ENCODE measurements at regions not wholly inside any gene's neighbourhood (a gene's known extent, or its start where the extent isn't known, plus 50 kb on each side); places are given as distances from the start of the nearest gene placed in this dataset.
"Not testable (repeated sequence)": the region's sequence is repeated elsewhere in the genome, so short reads cannot be mapped to it uniquely, and the experiment has no call there.

DNA sequence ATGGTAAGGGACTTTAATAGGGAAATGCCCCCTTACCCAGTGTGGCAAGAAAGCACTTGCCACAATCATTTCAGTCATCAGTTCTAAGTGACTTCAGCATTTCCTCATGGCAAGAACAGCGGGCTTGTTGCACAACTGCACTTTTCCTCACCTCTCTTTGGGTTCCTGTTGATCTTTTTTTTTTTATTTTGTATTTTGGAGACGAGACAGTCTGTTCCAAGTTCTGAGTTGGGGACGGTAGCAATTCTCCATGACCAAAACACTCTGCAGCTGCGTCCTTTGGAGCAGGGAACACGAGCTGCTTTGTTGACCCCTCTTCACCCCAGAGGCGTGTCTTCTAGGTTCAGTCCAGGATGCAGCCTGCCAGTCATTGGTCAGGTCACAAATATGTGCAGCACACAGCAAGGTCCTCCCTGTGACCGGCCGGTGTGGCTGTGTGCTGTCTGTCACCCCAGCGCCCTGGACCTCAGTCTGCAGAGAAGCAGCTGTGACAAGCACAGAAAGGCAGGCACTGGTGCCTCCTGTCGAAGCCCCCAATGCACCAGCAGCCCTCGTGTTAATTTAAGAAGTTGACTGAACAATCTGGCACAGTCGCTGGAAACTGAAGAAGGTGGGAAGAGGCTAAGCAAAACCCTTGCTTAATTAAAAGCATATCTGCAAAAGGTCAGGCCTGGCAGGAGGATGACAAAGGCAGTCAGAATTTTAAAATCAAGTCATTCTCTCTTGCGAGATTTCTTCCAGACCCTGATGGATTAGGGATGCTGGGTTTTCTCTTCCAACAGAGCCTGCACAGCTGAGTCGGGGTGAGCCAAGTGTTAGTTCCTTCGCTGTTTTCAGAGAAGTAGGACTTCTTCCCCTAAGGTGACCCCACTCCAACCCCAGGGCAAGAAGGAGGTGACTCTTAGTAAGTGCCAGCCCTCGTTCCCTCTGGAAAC is 96.7 kb upstream of the COPS8 start:
- no peak for DNase-seq (ENCODE audit: low read depth in 2 of 2)

DNA sequence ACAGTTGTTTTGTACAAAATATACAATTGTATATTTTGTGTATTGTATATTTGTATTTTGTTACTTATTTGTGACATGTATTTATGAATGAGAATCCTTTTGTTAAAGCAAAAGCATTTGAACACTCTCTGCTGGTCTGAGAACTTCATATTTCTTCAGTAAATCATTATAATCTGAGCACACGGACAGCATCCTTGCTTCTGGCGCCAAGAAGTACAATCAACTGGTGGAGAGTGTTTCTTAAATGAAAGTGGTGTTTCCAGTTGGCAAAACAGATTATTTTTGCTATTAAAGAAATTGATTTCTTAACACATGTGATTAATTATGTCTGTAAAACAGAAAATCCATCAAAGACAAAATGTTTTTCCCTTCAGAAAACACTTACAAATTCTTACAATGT is 95.1 kb upstream of the COPS8 start:
- DNase-seq (ENCODE audit: low read depth in 2 of 2): no peak

DNA sequence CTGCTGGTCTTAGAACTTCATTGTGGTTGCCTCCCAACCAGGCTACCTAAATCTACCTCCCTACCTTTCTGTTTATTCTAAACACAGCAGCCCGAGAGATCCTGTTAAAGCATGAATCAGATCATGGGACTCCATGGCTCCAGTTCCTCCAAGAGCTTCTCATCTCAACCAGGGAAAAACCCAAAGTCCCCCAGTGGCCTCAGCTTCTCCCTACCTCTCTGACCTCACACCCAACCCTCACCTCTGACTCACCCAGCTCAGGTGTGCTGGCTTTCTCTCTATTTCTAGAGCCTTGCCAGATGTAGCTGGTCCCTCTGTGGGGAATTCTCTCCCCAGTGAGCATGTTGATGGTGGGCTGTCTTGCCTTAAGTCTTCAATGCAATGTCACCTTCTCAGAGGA is 93.8 kb upstream of the COPS8 start:
- no peak for DNase-seq (ENCODE audit: low read depth in 2 of 2)

DNA sequence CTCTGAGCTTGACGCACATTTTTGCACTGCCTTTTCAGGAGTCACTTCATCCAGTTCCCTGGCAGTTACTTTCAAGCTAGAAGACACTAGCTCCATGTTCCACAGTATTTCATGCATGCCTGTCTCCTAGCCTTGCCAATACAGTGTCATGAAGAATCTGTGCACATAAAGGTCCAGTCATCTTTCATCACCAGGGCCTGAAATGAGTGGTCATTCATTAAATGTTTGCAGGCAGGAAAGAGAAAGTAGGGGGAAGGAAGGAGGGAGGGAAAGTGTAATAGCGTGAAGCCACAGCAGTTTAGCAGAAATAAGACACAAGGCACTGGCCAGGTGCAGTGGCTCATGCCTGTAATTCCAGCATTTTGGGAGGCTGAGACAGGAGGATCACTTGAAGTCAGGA is 92.4 kb upstream of the COPS8 start:
- DNase-seq (ENCODE audit: low read depth in 2 of 2): no peak

DNA sequence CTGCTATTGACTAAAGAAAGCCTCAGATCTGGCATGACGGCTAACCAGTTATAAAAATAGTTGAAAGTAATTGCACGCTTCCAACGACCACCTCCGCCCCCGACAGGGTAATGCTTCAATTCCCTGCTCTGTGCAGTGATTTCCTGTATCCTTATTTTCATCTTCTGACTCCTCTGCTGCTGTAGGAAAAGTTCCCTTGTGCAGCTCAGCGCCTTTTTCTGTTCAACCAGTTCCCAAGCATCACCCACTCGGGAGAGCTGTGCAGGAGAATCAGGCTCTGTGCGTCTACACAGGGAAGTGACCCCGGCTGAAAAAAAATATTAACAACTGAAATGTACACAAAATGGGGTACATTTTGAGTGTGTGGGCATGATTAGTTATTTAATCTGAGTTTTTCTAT is 91.3 kb upstream of the COPS8 start:
- no peak for DNase-seq (ENCODE audit: low read depth in 2 of 2)

DNA sequence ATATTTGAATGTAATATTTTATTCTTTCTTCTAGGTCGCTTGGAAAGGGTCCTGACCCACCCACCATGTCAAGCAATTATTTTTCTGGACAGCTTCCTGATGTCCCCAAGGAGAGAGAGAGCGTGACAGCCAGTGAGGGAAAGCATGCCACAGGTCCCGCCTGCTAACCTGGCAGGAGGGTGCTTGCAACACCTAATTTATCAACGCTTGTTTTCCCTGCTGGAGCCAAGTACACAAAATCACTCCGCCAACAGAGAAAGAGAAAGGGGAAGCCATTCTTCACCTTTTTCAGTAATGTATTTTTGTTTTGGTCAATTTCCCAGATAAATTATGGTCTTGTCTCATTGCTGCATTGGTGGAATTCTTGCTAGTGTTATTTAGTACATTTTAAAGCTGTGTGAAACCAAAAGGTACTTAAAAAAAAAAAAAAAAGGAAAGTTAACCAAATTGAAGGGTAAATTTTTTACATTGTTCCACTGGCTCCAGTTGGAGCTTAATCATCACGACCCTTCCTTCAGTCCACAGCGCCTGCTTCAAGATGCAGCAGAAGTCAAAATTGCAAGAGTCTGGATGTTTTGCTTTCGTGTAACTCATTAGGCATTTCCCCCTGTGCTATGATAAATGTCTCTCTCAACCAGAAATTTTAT is 88.5 kb upstream of the COPS8 start:
- DNase-seq (ENCODE audit: low read depth in 2 of 2): no peak

DNA sequence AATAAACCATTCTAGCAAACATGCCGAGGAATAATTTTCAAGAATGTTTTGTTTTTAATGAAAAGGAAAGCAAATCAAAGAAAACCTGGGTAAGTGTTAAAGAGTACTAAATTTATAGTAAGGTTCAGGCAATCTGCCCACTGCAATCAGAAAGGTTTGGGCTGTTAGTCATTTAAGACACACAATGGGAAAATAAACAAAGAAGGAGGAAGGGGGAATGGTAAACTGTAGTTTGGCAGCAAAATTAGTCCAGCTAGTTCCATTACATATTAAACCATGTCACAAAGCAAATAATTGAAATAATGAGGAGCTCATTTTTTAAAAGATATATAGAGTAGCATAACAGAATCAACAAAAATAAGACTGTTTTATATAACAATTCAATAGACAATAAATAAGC is 87.5 kb upstream of the COPS8 start:
- DNase-seq (ENCODE audit: low read depth in 2 of 2): no peak

DNA sequence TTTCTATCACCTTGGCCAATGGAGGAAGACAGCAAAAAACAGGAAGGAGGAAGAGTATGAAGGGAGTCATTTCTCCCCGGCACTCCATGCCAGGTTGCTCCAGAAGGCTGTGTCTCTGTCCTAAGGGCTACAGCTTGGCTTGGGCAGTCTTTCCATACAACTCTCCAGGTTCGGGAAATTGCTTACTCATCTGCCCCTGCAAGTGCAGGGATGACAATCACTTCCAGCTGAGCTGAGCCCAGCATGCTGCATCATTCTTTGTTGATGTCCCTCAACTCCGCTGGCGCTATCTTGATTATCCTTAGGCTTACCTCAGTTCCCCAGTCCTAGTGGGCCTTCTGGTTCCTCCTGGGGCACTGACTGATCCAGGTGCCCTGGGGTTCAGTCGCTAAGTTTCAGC is 86.9 kb upstream of the COPS8 start:
- DNase-seq (ENCODE audit: low read depth in 2 of 2): no peak

DNA sequence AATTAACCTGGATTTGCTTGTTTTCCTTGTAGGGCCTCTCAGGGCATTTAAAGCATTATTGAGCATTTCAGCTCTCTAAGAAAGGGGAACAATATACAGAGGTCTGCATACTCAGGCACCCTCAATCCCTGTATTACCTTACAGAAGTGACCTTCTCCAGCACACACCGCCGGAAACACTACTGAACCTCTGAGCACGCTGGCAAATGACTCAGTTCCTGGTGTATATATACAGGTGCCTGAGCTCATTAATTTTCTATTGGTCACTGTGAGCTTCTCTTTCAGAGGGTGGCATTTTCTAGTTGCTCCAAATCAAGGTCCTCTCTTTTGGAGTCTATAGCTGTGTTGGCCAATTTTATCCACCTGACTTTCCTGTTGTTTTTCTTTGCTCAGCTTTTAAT is 85.2 kb upstream of the COPS8 start:
- DNase-seq (ENCODE audit: low read depth in 2 of 2): no peak

DNA sequence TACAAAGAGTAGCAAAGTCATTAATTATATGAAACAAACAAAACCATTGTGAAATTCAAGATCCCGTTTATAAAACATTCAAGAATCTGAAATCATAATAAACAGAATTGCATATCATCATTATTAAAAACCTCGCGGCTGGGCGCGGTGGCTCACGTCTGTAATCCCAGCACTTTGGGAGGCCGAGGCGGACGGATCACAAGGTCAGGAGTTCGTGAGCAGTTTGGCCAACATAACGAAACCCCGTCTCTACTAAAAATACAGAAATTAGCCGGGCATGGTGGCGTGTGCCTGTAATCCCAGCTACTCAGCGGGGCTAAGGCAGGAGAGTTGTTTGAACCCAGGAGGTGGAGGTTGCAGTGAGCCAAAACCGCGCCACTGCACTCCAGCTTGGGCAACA is 80.3 kb upstream of the COPS8 start:
- DNase-seq (ENCODE audit: low read depth in 2 of 2): not testable (repeated sequence)

DNA sequence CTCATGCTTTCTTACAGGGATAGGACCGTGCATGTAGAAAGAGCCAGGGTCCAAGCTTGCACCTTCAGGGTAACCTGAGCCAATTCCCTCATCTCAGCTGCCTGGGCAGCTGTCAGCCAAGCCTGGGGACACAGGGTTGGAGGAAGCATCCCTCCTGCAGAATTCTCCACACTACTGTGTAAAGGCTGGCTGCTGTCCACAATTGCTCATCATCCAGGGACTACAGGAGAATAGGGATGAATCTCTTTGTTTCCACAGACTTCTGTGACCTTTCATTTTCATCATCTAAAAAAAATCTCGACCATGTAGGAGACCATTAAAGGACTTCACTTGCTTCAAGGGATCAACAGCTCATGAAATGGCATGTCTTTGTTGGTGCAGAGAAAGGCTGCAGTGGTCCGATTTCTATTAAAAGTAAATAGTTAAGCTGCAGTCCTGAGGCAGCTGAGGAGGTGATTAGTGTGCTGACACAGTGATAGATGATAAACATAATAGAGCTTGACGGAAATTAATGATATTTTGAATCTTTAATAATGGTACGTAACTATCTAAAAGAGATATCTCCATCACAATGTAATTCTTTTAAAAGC is 74.4 kb upstream of the COPS8 start:
- no peak for DNase-seq (ENCODE audit: low read depth in 2 of 2)

DNA sequence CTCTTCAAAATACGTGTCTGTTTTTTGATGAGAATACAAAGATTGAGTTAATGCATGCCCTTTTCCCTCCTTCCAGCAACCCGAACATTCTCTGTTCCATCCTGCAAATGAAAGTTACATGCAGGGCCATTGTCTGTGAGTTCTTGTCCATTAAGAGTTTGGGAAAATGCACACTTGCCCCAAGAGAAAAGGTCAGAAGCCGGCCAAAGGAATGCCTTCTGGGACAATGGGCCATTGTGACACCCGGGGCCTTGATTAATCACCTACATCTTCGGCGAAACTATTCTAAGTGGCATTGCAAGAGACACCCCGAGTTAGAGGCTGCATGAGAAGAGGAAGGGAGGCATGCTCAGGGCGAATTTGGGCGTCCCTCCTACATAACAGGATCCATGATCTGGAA is 73.7 kb upstream of the COPS8 start:
- DNase-seq (ENCODE audit: low read depth in 2 of 2): no peak

DNA sequence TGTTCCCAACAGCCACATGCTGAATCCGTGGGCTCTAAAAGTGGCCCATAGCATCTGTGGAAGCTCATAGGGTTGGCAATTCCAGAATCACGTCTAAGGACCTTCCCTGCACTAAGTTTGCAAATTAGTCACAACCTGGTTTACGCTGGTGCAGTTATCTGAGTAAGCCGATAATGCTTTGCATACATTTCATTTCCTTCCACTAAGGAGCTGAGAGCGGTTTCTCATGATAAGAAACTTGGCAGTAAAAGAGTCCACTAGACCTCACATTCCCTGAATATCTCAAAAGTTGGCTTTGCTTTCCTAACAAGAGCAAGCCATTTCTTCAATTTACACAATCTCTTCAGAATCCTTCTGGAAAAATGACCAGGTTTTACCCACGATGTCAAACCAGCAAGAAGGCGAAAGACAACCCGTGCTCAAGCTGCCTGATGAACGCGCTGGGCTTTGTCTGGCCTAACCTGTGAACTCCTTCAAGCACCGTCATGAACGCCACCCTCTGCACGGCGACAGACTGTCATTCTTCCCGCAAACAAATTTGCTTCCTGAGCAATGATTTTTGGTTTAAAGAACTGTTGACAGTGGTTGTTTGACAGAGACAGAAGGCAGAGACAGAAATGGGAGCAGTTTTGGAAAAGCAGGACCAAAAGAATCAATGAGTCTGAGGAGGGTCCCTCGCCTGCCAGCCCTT is 73.0 kb upstream of the COPS8 start:
- DNase-seq (ENCODE audit: low read depth in 2 of 2): no peak

DNA sequence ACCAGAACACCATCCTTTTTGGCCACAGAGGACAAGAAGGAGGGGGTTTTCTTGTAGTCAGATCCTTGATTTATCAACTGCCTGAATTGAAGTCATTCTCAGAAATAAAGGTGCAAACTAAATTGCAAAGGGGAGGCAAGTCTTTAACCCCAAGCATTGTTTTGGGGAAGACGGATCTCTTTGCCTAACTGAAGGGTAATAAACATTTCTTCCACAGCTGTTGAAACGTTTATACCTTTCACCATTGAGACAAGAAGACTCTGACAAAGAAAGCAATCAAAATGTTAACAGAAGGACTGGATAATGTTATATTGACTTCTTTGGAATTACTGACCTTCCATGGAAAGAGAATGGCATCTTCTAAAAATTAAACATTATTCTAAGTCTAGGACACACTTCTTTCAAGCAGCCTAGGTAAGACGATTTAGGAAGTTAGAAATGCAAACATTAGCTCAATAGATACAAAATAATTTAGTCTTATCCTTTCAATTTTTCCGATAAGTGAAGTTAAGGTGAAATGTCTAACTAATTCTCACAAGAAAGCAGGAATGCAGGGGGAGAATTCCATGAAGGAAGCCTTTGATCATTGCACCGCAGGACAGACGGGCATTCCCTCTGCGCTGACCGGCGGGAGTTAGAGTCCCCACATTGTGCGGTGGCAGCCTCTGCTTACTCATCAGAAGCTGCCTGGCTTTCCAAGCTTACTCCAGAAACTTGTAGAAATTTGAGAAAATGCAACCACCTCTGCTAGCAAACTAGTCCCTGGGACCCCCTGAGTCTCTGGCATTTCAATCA is 69.4 kb upstream of the COPS8 start:
- DNase-seq (ENCODE audit: low read depth in 2 of 2): no peak

DNA sequence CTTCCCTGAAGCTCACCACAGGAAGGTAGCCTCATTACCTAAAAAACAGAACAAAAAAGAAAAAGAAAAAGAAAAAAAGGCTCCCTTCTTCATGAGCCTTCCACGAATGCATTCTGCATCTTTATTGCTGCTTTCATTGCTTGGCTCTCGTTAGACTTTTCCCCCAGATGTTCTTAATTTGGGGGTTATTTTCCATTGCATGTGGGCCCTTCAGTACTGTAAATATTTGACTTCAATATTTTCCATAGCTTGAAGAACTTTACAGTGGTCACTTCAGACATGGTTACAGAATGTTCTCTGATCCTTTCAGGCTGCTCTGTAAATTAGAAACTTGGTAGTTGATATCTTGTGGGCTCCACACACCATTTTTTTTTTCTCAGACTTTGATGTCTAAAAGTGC is 65.6 kb upstream of the COPS8 start:
- DNase-seq (ENCODE audit: low read depth in 2 of 2): no peak

DNA sequence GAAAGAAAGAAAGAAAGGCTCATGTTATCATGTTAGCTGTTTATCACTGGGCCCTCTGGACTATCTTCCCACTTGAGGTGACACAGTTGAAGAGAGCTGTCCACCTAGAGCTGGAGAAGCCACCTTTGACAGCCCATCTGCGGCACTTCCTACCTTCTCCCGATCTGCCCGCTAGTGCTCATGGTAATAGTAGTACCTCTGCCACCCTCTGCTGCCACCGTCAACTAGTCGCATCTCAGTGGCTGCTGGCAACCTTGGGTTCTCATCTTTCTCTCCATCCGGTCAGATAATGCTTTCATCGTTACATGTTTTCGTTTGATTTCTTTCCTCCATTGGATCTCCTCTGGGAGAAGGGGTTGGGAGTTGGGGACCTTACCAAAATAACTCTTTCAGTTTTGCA is 63.2 kb upstream of the COPS8 start:
- DNase-seq (ENCODE audit: low read depth in 2 of 2): no peak

DNA sequence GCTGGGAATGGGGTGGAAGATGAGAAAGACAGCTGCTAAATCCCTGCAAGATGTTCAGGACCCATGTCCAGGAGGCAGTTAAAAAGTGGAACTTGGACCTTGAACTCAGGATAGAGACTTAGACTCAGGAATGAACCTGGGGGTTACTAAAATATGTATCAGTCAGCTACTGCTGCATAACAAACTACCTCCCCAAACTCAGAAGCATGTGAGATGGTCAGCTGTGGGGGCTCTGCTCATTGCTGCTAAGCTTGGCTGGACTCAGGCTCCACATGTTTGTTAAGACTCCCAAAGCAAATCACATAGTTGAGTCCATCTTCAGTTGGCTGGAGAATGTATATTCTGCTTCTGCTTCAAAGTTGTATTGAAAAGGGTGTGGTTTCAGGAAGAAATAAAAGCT is 61.4 kb upstream of the COPS8 start:
- no peak for DNase-seq (ENCODE audit: low read depth in 2 of 2)

DNA sequence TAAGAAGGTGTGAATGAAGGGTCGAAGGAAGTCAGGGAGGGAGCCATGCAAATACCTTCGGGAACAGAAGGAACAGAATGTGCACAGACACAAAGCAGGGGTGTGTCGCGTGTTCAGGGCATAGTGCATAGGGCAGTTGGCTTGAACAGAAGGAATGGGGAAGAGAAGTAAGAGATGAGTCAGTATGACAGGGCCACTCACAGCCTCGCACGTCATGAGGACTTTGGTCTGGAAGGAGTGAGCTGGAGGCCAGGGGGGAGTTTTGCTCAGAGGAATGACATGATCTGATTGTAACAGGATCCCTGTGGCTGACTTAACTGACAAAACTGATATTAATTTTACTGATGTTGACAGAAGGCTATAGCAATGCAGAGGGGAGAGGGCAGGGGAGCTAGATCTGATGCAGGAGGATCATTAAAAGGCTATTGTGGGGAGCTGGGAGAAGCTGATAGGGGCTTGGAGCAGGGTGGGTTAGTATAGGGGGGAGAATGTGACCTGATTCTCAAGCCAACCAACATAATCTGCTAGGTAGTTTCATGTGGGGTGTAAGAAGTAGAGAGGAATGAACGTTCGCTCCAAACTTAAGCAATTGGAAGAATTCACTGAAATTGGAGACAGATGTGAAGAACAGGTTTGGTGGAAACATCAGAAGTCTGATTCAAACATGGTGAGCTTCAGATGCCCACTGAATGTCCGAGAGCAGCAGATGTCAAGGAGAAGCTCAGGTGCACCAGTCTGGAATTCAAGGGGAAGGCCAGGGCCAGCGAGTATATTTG is 60.4 kb upstream of the COPS8 start:
- no peak for DNase-seq (ENCODE audit: low read depth in 2 of 2)

DNA sequence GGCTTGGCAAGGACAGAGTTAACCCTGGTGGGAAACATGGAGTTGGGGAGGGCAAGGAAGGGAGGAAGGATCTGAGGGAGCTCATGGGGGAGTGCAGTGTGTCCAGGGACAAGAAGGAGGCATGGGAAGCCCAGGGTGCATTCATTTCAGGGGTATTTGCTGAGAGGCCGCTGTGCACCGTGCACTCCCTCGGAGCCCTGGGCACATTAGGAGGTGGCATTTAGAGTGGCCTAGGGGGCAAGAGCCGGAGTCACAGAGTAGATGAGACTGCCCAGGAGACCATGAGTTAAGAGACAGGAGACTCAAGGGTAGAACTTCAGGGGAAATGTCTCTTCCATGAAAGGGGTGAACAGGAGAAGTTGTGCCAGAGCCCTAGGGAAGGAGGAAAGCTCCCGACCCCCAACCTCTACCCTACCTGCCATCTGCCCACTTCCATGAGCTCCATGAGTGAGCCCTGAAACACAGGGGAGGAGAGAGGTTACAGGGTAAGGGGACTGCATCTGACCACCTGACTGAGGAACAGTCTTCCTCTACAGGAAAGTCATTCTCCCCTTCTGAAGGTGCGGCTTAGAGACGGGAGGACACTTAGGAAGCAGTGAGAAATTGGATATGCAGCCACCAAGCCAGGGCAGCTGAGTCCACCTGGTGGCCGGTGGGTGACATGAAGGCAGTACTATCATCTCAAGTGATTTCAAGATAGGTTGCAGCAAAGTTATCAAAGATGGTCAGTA is 58.5 kb upstream of the COPS8 start:
- DNase-seq (ENCODE audit: low read depth in 2 of 2): peak; percentile 8 to 13

DNA sequence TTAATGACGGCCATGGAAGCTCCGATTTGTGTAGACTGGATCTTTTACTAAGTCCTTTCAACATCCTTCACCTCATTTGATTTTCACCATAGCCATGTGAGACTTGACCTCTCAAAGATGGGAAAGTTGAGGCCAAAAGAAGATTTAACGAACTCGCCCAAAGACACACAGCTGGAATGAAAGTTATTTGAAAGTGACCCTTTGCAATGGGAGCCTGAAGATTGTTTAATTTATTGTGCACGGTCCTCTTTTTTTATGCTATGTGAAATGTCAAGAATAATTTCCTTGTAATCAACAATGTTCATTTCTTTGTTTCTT is 58.0 kb upstream of the COPS8 start:
- DNase-seq (ENCODE audit: low read depth in 2 of 2): no peak

Data from stimulated activated CD8-positive, alpha-beta memory T cell treated with anti-CD3 and anti-CD28 coated beads, Interleukin-15, amount 100 ng/mL, for 48 hours (primary cell).